ENCODE measurements at regions not wholly inside any gene's neighbourhood (a gene's known extent, or its start where the extent isn't known, plus 50 kb on each side); places are given as distances from the start of the nearest gene placed in this dataset.

DNA sequence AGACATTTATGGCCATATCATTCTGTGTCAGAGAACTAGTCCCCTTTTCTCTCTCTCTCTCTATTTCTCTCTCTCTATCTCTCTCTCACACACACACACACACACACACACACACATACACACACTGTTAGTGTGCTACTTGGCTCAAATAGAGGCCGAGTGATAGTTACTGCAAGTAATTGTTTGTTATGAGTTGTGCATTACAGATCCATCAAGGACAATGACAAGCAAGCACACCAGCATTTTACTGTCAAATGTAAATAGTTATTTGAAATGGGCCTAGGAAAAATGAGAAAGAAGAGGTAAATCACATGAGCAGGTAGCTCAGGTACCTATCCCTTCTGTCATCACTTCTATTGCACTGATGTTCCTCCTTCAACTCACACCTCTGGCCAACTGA lies 122.4 kb upstream of the CDH7 start:
- Histone ChIP-seq H2AFZ (ENCODE audit: low read depth, low read length) (no peak overlapping the region), H4K20me1 (ENCODE audit: insufficient read depth, low read length) (no peaks in the 10 kb centered on the region), H3K4me3 (ENCODE audit: low read depth in 1 of 2, low read length in 2 of 2) (no peak overlapping the region), H3K9ac (ENCODE audit: low read depth, low read length) (no peak overlapping the region), H3K36me3 (ENCODE audit: insufficient read depth, low read length) (no peaks in the 10 kb centered on the region), H3K4me1 (ENCODE audit: insufficient read depth, low read length) (no peaks in the 10 kb centered on the region), H3K27ac (ENCODE audit: low read length) (no peak overlapping the region), H3K27me3 (ENCODE audit: insufficient read depth, low read length, poor library complexity) (no peaks in the 10 kb centered on the region), H3K9me3 (ENCODE audit: insufficient read depth, low read length, severe bottlenecking) (peaks cover 2% of the 10 kb centered on the region), H3K4me2 (ENCODE audit: insufficient read depth, low read length) (no peak overlapping the region), H3K79me2 (ENCODE audit: insufficient read depth, low read length) (no peaks in the 10 kb centered on the region)
- TF ChIP-seq, protein P1, sequence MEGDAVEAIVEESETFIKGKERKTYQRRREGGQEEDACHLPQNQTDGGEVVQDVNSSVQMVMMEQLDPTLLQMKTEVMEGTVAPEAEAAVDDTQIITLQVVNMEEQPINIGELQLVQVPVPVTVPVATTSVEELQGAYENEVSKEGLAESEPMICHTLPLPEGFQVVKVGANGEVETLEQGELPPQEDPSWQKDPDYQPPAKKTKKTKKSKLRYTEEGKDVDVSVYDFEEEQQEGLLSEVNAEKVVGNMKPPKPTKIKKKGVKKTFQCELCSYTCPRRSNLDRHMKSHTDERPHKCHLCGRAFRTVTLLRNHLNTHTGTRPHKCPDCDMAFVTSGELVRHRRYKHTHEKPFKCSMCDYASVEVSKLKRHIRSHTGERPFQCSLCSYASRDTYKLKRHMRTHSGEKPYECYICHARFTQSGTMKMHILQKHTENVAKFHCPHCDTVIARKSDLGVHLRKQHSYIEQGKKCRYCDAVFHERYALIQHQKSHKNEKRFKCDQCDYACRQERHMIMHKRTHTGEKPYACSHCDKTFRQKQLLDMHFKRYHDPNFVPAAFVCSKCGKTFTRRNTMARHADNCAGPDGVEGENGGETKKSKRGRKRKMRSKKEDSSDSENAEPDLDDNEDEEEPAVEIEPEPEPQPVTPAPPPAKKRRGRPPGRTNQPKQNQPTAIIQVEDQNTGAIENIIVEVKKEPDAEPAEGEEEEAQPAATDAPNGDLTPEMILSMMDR (IDR thresholded peaks at IDR 0.05; ENCODE audit: borderline replicate concordance, extremely low read depth, low read length, poor library complexity, severe bottlenecking) = no peak
- no peak for TF ChIP-seq EZH2 (IDR thresholded peaks at IDR 0.05; ENCODE audit: borderline replicate concordance, low read depth, low read length, severe bottlenecking)
- ATAC-seq (ENCODE audit: insufficient read depth, low read depth) (no peak), DNase-seq (no peak)

- Histone ChIP-seq H3K27ac (ENCODE audit: low read length) (no peak overlapping the region), H4K20me1 (ENCODE audit: insufficient read depth, low read length) (no peaks in the 10 kb centered on the region), H3K9ac (ENCODE audit: low read depth, low read length) (no peak overlapping the region), H2AFZ (ENCODE audit: low read depth, low read length) (no peak overlapping the region), H3K27me3 (ENCODE audit: insufficient read depth, low read length, poor library complexity) (no peaks in the 10 kb centered on the region), H3K36me3 (ENCODE audit: insufficient read depth, low read length) (no peaks in the 10 kb centered on the region), H3K79me2 (ENCODE audit: insufficient read depth, low read length) (no peaks in the 10 kb centered on the region), H3K4me2 (ENCODE audit: insufficient read depth, low read length) (no peak overlapping the region), H3K9me3 (ENCODE audit: insufficient read depth, low read length, severe bottlenecking) (peaks cover 2% of the 10 kb centered on the region), H3K4me3 (ENCODE audit: low read depth in 1 of 2, low read length in 2 of 2) (no peak overlapping the region), H3K4me1 (ENCODE audit: insufficient read depth, low read length) (no peaks in the 10 kb centered on the region)
- TF ChIP-seq EZH2 (IDR thresholded peaks at IDR 0.05; ENCODE audit: borderline replicate concordance, low read depth, low read length, severe bottlenecking) = no peak
- TF ChIP-seq, protein P1 (IDR thresholded peaks at IDR 0.05; ENCODE audit: borderline replicate concordance, extremely low read depth, low read length, poor library complexity, severe bottlenecking) = no peak
- ATAC-seq (ENCODE audit: insufficient read depth, low read depth) = no peak
- no peak for DNase-seq
Measured at GRCh38 chr18:65623676-65624075, 127.1 kb upstream of the CDH7 start.

GRCh38 chr18:65622436-65622835 lies 128.4 kb upstream of the CDH7 start:
- no peak overlapping the region for H2AFZ ChIP-seq (ENCODE audit: low read depth, low read length)
- ATAC-seq (ENCODE audit: insufficient read depth, low read depth) (no peak), DNase-seq (no peak)
- no peak overlapping the region for H3K4me2 ChIP-seq (ENCODE audit: insufficient read depth, low read length)
- no peak overlapping the region for H3K4me3 ChIP-seq (ENCODE audit: low read depth in 1 of 2, low read length in 2 of 2)
- no peaks in the 10 kb centered on the region for H4K20me1 ChIP-seq (ENCODE audit: insufficient read depth, low read length)
- H3K79me2 ChIP-seq (ENCODE audit: insufficient read depth, low read length) = no peaks in the 10 kb centered on the region
- no peak overlapping the region for H3K27ac ChIP-seq (ENCODE audit: low read length)
- H3K4me1 ChIP-seq (ENCODE audit: insufficient read depth, low read length) = no peaks in the 10 kb centered on the region
- H3K9ac ChIP-seq (ENCODE audit: low read depth, low read length) = no peak overlapping the region
- TF ChIP-seq, protein P1 (IDR thresholded peaks at IDR 0.05; ENCODE audit: borderline replicate concordance, extremely low read depth, low read length, poor library complexity, severe bottlenecking) = no peak
- no peak for TF ChIP-seq EZH2 (IDR thresholded peaks at IDR 0.05; ENCODE audit: borderline replicate concordance, low read depth, low read length, severe bottlenecking)
- no peaks in the 10 kb centered on the region for H3K27me3 ChIP-seq (ENCODE audit: insufficient read depth, low read length, poor library complexity)
- H3K9me3 ChIP-seq (ENCODE audit: insufficient read depth, low read length, severe bottlenecking) = peaks cover 2% of the 10 kb centered on the region
- no peaks in the 10 kb centered on the region for H3K36me3 ChIP-seq (ENCODE audit: insufficient read depth, low read length)

Data from DND-41 (cell line).